GM18868 (cell line): ENCODE measurements at regions not wholly inside any gene's neighbourhood (a gene's known extent, or its start where the extent isn't known, plus 50 kb on each side); places are given as distances from the start of the nearest gene placed in this dataset.
"Not testable (repeated sequence)": the region's sequence is repeated elsewhere in the genome, so short reads cannot be mapped to it uniquely, and the experiment has no call there.

Source experiments
- ATAC-seq: cut with Tn5 transposase; IDR thresholded peaks from one replicate; pipeline ENCODE4 v1.9.1; 2021; ENCODE audit warnings: mild to moderate bottlenecking, moderate library complexity; ENCODE audit not compliant: unreplicated experiment

- ATAC-seq = no peak
Measured at GRCh38 chr9:82052081-82052480, 63.5 kb downstream of the SPATA31D1 start.

DNA sequence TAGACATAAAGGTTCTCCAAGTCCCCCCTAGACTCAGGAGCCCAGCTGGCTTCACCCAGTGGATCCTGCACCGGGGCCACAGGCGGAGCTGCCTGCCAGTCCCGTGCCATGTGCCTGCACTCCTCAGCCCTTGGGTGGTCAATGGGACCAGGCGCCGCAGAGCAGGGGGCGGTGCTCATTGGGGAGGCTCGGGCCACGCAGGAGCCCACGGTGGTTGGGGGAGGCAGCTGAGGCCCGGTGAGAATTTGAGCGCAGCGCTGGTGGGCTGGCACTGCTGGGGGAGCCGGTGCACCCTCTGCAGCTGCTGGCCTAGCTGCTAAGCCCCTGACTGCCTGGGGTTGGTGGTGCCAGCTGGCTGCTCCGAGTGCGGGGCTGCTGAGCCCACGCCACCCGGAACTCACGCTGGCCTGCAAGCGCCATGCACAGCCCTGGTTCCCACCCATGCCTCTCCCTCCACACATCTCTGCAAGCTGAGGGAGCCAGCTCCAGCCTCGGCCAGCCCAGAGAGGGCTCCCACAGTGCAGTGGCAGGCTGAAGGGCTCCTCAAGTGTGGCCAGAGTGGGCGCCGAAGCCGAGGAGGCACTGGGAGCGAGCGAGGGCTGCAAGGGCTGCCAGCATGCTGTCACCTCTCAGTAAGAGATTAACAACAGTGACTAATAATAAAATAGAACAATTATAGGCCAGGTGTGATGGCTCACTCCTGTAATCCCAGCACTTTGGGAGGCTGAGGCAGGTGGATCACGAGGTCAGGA is 65.9 kb downstream of the SPATA31D1 start:
- no peak for ATAC-seq

GRCh38 chr9:82057805-82058204 is 69.2 kb downstream of the SPATA31D1 start:
- ATAC-seq = no peak

GRCh38 chr9:82061801-82062200 is 73.2 kb downstream of the SPATA31D1 start:
- not testable (repeated sequence) for ATAC-seq

DNA sequence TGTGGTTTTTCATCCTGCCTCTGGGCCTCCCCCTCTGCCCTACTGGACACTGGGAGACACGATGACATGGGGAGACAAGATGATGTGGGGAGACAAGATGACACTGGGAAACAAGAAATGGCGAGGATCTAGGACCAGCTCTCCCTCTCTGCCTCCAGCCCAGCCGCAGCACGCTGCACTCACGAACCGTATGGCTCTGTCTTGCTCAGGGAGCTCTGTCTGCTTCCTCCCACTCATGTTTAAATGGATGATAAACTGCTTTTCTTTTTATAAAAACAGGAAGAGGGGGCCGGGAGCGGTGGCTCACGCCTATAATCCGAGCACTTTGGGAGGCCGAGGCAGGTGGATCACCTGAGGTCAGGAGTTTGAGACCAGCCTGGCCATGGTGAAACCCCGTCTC is 73.7 kb downstream of the SPATA31D1 start:
- no peak for ATAC-seq

GRCh38 chr9:82073551-82074543 is 85.3 kb downstream of the SPATA31D1 start:
- ATAC-seq = no peak

DNA sequence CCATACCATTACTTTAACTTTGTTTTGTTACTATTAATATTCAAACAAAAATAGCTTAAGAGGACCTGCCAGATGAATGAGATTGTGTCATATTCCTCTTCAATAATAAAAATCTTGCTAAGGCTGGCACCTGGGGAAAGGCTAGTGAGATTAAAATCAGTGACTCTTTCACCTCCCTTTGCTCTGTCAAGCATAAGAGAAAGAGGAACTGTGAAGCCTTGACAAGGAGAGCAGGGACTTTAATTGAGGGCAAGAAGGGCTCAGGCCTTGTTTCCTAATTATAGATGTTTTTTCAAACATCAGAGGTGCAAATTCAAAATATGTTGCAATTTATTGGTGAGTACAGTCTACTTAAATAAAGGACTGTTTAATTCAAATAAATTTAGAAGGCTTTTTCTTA is 91.7 kb downstream of the SPATA31D1 start:
- peak; percentile 98 for ATAC-seq

GRCh38 chr9:82081496-82081895 is 92.9 kb downstream of the SPATA31D1 start:
- ATAC-seq = no peak

GRCh38 chr9:82082563-82082962 is 94.0 kb downstream of the SPATA31D1 start:
- ATAC-seq = no peak

DNA sequence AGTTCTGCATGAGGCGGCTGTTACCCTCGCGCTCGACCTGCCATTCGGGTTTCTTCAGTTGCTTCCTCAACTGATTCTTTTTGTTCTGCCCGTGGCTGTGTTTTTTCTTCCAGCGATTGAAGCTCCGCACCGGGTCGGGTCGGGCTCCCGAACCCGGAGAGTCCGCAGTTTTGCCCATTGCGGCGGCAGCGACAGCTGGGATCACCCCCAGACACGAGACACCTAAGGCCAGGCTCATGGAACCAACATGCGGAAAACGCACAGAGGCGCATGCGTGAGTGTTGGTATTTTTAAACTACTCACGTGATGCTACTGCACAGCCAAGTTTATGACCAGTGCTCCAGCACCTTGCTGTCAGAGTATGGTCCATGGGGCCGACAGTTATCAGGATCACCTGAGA is 100.0 kb downstream of the SPATA31D1 start:
- ATAC-seq = no peak

GRCh38 chr9:82090046-82090445 is 101.5 kb downstream of the SPATA31D1 start:
- no peak for ATAC-seq

GRCh38 chr9:82091100-82091499 is 102.5 kb downstream of the SPATA31D1 start:
- no peak for ATAC-seq

DNA sequence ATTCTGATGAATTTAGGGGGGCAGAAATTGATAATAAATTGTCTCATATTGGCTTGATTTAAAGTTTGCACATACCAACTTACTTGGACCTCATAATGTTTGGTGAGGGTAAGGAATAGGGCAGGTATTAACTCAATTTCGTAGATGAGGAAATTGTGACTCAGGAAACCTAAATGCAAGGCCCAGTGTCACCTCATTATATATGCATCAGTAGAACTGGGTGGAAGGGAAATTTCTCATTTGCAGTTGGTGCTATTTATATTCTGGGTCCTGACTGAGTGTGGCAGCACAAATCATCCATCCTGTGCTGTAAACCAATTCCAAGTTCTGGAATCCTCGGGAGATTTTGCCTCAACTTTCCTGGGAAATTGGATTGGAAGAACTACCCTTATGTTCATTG is 103.0 kb downstream of the SPATA31D1 start:
- peak; percentile 87 for ATAC-seq

DNA sequence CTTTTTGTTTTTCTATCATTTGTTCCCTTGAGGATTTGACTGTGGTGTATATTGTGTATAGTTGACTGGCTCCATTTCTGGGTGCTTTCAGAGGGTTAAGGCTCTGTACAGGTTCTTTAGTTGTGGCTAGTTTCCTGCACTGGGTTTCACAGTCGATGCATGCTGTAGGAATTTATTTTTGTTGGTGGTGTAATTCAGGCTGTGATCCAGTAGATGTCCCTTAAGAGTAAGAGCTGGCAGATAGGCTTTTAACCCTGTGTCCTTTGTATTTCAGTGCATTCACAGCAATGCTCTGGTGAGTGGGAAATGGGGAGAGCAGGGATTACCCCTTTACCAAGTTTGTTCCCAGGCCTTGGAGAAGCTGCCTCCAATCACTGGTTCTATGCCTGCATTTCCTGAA is 112.9 kb downstream of the SPATA31D1 start:
- ATAC-seq = no peak

- no peak for ATAC-seq
Measured at GRCh38 chr9:82104252-82104651, 115.7 kb downstream of the SPATA31D1 start.

- no peak for ATAC-seq
Measured at GRCh38 chr9:82105729-82106128, 117.2 kb downstream of the SPATA31D1 start.

DNA sequence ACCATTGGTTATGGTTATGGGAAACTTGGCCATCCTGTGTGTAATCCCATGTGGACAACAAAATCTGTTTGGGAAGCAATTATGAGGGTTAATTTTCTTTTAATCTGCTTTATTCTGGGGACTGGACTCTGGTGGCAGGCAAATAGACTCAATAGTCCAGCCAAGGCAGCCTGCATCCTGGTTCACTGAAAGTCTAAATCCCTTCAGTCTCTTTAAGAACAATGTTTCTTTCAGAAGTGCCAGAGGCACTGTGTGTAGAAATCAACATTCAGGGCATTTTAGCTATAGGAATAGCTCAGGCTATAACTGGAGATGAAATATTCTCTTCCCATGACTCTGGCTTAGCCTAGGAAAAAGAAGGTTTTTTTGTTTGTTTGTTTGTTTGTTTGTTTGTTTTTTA is 118.0 kb downstream of the SPATA31D1 start:
- ATAC-seq = no peak

GRCh38 chr9:82108474-82108873 is 119.9 kb downstream of the SPATA31D1 start:
- no peak for ATAC-seq

- no peak for ATAC-seq
Measured at GRCh38 chr9:82108941-82109340, 120.4 kb downstream of the SPATA31D1 start.

- no peak for ATAC-seq
Measured at GRCh38 chr9:82109626-82110025, 121.1 kb downstream of the SPATA31D1 start.

DNA sequence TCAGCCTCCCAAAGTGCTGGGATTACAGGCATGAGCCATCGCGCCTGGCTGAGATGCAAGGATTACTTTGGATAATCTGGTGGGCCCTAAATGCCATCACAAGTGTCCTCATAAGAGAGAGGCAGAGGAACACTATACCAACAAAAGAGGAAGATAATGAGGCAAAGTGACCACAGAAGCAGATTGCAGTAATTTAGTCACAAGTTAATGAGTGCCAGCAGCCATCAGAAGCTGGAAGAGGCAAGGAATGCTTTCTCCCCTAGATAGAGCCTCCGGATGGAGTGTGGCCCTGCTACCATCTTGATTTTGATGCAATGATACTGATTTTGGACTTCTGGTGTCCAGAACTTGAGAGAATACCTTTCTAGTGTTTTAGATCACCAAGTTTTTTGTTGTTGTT is 122.3 kb downstream of the SPATA31D1 start:
- ATAC-seq = no peak

DNA sequence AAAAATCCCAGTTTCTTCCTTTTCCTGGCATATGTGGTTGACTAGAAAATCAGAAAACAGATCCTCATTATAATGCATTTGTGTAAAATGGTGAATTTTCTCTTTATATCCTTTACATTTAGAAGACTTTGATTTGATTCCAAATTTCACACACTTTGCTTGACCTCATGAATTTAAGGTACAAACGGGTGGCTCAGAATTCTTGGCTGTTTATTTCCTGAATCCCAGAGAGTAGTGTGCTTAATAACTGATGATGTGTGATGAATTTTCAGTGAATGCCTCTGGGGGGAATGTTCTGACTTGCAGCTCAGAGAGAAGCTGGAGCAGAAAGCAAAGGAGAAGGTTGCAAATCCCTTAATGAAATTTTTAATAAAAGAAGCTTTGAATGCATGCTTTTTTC is 126.8 kb downstream of the SPATA31D1 start:
- no peak for ATAC-seq
